ENCODE measurements at regions not wholly inside any gene's neighbourhood (a gene's known extent, or its start where the extent isn't known, plus 50 kb on each side); places are given as distances from the start of the nearest gene placed in this dataset.

DNA sequence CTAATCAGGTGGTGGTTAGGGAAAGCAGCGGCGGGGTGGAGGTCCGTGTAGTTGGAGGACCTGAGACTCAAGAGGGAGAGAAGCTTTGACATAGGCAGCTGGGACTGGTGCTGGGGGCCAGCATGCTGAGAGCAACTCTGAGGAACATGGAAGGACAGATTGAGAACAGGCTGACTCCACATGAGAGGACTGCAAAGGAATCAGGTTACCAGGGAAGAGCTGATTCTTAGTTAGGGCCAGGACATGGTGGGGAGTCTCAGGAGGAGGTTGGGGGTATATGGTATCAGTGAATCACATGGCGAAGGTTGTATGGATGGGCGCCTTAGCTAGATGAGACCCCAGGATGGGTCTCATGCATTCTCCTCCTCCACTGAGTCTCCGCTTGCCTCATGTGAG is 264.0 kb upstream of the BOD1L1 start:
- ATAC-seq (no peak), DNase-seq (ENCODE audit: low spot score) (no peak)

DNA sequence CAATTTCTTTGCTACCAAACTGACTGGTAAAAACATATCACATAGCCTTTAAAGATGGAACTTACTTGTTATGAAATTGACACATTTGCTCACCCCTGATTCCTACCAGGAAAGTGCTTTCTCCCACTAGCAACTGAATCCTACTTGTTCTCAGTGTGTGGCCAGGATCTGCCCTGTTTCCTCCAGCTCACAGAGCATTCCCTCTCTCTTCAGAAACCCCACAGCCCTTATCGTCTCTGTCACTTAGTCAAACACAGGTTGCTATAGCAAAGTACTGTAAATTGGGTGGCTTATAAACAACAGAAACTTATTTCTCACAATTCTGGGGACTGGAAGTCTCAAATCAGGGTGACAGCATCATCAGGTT is 265.2 kb upstream of the BOD1L1 start:
- DNase-seq (ENCODE audit: low spot score) = no peak
- no peak for ATAC-seq

DNA sequence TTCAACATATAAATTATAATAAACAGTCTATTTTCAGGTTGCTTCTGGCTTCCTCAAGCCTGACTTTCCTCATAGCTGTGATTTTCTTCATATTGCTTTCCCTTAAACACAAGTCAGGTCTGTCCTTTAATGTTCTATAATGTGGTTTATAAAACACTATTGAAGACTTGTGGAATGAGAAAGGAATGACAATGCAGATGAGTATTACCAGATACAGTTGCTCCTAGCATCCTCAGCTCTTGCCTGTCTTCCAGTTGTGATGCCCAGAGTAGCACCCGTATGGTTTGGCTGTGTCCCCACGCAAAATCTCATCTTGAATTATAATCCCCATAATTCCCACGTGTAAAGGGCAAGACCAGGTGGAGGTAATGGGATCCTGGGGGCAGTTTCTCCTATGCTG is 265.7 kb upstream of the BOD1L1 start:
- DNase-seq (ENCODE audit: low spot score) (no peak), ATAC-seq (no peak)

DNA sequence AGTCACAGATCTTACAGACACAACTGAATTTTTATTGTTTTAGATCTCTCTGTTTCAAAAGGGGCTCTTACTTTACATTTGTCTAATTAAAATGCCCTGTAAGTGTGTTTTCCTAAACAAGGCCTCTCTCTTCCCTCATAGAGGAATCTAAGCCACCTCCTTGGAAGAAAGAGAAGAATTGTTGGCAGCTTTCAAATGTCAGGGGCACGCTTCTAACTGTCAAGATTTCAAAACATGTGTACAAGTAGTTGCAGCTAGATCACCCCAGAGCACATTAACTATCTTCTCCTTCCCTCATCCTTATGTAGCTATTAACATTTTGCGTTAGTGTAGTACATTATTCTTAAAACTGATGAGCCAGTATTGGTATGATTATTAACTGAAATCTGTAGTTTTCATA is 266.5 kb upstream of the BOD1L1 start:
- DNase-seq (ENCODE audit: low spot score) (no peak), ATAC-seq (no peak)

DNA sequence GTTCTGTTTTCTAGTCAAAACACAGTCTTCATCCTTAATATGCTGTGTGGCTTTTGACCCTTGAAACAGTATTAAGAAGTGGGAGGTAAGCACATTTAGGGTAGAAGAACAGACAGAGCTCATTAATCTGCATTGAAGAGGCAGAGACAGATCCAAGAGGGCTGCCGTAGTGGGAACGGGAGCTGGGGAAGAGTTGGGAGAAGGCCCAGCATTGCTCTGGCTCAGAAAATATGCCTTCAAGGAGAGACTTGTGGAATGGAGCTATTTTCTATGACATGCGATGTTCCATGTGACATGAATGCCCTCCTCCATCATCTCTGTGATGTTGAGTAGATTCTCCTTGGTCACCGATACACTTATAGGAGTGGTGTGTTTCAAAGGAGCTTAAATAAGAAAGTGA is 273.3 kb upstream of the BOD1L1 start:
- no peak for DNase-seq (ENCODE audit: low spot score)
- no peak for ATAC-seq

DNA sequence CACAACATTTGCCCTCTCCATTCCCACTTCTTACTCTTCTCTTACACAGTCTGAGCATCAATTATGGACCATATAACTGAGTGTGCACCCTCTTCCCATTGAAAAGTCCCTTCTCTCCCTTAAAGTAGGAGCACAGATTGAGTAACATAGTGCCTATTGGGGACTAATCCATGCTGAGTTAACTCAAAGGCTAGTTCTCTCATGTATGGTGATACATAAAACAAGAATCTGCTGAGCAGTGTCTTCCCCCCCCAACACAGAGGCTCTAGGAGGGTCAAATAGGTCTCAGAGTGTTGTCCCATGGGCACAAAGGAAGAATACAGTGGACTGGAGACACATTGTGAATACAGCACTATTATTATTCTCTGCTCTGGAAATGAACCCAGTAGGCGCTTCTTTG is 274.6 kb upstream of the BOD1L1 start:
- DNase-seq (ENCODE audit: low spot score) = no peak
- ATAC-seq = no peak

DNA sequence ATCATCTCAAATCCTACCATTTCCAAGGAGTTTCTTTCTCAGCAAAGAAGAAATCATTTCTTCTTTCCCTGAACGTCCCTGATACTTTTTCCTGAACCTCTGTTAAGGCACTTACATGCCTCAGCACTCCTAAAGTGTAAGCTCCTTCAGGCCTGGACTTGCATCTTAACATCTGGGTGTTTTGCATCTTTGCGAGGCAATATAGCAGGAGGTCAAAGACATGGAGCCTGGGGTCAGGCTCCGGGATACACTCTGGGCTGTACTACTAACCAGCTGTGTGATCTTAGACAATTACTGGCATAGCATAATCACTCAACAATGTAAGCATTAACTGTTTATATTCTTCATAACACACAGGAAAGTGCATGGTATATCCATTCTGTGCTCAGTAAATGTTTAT is 275.5 kb upstream of the BOD1L1 start:
- ATAC-seq = no peak
- no peak for DNase-seq (ENCODE audit: low spot score)

DNA sequence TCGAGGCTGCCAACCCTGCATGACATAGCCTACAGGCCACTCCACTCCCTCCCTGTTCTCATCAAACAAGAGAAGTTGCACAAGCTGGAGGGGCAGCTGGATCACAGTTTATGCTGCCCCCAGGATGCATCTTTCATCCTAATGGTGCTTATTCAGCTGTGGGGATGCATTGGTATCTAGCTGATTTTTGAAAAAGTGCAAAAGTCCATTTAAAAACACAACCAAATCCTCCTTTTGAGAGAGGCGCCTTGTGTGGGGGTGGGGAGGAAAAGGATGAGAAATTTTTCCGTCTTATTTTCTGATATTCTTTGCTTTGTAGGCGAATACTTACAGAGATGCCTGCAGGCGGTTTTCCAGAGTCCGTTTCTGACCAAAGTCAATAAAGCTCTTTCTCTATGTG is 276.4 kb upstream of the BOD1L1 start:
- no peak for ATAC-seq
- no peak for DNase-seq (ENCODE audit: low spot score)

DNA sequence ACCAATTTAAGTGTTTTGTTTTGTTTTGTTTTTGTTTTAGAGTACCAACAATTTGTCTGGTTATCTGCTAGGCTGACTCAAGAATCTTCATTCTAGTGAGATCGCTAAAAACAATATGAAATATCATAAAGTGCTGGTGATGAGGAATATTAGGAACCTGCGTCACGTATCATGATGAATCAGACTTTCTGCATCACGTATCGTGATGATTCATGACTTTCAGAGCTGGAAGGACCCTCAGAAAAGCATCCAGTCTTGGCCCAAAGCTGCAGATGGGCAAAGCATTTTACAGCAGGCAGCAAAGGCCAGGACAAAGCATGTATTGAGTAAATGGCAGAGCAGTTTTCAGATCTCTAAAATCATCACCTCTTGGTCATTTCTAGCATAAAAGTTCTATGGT is 278.0 kb upstream of the BOD1L1 start:
- ATAC-seq = no peak
- DNase-seq (ENCODE audit: low spot score) = no peak

DNA sequence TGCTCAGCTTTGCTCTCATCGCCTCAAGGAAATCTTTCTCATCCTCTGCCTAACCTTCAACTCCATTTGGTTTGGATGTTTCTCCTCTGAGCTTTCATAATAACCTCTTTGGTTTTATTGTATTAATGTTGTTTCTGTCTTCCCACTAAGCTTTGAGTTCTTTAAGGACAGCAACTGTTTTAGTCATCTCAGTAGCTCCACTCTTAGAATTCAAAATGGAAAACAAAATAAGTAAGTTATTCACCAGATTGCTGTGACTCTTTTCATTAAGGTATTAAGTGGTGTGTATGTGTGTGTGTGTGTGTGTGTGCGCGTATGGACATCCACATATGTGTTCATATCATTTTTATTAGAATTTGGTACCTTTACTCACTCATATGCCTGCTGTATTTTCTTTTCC is 279.2 kb upstream of the BOD1L1 start:
- DNase-seq (ENCODE audit: low spot score) = no peak
- no peak for ATAC-seq

DNA sequence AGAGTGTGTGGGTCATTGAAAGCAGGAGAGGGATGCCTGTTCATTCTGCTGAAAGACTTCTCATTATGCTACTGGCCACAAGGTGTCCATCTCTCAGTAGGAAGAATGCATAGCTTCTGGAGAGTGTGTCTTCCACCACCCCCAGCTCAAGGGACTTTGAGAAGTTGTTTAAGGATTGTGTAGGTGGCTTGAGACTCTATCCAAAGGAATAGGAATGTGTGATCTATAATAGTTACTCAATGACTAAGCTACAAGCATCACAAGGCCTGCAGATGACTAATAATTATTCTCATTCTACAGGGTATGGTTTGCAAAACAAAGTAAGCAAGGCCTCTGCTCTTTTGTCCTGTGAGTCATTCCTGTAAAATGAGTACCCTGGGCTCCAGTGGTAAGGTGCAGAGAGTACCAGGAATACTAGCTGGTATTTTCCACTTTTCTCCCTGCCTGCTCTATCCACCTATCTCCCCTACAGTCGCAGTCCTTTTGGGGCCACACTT is 279.8 kb upstream of the BOD1L1 start:
- no peak for DNase-seq (ENCODE audit: low spot score)
- ATAC-seq = no peak

DNA sequence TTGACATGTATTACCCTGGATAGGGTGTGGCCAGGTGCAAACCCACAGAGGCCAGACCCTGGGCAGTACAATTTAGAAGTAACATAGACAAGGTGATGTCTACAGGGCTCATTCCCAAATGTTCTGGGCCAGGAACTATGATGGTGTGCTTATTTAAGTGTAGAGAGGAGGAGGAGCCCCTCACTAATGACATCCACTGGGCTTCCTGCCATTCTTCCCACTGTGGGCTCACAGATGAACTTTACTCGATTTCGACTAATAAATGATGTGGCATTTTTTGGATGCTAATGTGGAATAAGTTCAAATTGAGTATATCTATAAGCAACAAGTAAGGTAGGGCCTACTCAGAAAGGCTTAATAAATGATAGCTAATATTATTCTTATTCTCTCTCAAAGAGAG is 280.9 kb upstream of the BOD1L1 start:
- DNase-seq (ENCODE audit: low spot score) = no peak
- no peak for ATAC-seq

DNA sequence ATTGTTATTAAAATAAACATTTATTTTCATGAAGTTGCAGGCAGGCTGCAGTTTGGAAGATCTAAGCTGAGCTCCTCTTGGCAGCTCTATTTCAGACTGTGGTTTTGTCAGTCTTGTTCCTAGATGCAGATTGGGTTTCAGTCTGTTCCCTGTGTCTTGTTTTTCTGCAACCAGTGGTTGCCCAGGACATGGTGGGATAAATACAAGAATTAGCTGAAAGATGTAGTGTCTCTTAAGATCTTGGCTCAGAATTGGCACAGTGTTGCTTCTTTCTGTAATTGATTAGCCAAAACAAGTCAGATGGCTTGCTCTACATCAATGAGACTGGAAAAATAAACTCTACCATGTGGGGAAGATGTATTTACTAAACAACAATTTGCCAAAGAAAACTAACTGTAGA is 283.0 kb upstream of the BOD1L1 start:
- ATAC-seq = no peak
- DNase-seq (ENCODE audit: low spot score) = no peak

DNA sequence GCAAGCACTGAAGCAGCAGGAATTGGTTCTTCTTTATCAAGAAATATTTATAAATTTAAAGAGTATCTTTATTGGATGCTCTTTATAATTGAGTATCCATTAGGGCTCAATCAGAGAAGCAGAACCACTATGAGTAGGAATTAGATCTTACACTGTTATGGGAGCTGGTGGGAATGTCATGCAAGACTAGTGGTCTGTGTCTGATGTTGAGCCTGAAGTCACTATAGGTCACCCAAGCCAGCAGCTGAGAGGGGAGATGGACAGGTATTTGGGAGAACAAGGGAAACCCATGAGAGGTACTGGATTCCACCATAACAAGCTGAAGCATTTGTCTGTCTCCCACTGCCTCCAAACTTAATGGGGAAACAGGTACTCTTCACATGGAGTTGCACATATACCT is 283.7 kb upstream of the BOD1L1 start:
- ATAC-seq (no peak), DNase-seq (ENCODE audit: low spot score) (no peak)

DNA sequence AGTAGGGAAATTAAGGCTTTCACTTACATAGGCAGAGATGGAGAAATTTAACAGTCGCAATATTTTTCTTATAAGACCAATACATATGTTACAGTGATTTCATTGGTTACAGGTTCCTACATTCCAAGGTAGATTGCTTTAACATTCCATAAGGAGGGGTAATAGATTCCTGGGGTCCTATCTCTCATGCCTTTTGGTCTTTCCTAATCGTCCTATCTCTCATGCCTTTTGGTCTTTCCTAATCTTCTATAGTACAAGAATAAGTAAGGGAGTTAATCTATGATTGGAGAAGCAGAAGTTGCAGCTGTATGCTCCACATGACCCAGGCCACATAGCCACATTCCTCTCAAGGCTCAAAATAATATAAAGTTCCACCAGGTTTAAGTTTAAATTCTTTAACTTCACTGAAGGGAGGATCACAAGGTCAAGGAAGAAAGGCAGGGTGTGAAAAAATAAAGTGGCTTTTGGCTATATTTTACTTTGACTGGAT is 285.0 kb upstream of the BOD1L1 start:
- DNase-seq (ENCODE audit: low spot score) = no peak
- ATAC-seq = no peak

DNA sequence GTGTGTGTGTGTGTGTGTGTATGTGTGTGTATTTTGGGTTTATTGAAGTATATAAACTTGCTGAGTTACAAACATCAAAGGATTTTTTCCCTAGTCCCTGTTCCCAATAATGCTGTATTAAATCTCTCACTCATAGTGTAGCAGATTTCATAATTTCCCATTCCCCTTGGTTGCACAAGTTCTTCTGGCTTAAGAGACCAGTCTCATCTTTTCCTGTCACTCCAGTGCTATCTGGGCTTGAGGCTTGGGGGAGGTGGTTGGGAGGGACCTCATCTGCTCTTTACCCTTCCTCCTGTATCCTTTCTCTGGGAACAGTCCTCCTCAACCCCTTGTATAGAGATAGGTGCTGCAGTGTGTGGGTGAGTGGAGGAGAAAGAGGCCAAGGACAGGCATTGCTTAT is 285.4 kb upstream of the BOD1L1 start:
- ATAC-seq (no peak), DNase-seq (ENCODE audit: low spot score) (no peak)

DNA sequence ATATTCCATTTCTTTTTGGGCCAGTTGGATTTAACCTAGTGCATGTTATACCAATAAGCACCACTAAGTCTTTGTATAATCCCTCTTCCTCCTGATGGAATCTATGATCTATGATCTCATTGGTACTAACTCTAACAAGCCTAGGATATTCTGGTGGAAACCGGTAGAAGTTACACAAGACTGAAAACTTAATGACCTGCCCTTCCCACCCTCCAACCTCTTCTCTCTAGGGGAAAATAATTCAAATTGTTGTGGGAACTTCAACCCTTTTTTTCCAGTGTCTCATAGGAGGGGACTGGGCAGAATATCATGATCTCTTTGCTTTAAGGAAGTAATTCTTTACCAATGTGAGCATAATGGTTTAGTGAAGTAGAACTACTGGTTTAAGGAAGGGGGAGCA is 289.5 kb upstream of the BOD1L1 start:
- ATAC-seq = no peak
- DNase-seq (ENCODE audit: low spot score) = no peak

DNA sequence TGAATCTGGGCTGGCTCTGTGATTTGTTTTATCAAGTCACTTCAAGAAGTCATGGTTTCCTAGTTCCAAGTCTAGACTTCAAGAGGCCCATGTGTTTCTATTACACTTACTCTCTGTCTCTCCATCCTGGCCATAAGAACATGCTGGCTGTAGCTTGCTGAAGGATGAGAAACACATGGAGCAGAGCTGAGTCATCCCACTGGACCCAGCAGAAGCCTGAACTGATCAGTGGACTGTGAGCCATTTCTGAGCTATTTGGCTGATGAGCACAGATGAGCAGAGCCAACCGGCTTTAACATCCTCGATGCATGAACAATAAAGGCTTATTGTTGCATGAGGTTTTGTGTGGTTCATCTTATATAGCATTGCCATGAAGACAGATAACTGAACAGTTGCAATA is 290.6 kb upstream of the BOD1L1 start:
- DNase-seq (ENCODE audit: low spot score) (no peak), ATAC-seq (no peak)

DNA sequence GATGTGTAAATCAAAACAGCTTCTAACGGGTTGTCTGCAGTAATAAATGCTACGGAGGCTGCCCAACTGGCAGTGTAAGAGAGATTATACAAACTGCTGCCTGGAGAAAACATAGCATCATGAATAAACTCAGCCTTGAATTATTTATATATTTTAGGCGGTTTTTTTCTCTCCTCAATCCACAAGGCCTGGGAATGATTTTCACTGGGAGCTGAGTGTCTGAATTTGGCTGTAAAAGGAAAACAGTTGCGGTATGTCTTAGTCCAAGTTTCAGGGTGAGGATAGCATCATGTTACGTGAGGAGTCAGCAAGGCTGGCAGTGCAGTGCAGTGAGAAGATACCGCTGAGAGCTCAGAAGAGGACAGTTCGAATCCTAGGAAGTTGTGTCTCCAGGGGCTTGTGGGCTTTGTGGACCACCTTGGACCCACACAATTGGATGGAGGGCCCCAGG is 291.5 kb upstream of the BOD1L1 start:
- DNase-seq (ENCODE audit: low spot score) (no peak), ATAC-seq (no peak)

DNA sequence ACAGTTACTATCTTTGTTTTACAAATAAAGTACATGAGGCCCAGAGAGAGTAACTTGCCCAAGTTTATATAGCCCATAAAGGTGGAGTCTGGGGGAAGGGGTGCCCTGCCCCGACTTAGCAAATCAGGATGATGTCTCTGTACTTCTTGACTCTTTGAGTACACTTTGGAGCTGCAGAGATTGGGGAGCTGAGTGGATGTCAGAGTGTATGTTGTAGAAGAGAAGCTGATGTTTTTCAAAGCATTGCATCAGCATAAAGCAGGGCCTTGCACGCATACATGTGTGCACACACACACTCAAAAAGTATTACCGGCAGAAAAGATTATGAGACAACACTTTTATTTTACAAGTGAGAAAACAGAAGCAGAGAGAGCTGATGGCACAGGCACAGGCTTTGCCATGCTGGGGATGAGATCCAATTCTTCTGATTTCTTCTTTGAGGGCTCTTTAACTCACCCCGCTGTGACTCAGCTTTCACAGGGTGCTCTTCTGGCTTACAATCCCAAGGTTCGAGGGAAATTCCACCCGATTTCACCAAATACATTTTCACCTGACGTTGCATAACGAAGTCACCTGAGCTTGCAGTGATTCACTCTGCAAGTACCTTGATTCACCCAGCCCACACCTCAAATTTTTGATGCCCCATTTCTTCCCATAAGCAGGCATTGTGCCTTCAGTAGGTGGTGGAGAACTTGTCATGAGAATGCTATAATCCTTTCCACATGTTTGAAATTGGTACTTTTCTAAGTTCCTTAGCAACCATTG is 292.8 kb upstream of the BOD1L1 start:
- no peak for ATAC-seq
- DNase-seq (ENCODE audit: low spot score) = no peak

DNA sequence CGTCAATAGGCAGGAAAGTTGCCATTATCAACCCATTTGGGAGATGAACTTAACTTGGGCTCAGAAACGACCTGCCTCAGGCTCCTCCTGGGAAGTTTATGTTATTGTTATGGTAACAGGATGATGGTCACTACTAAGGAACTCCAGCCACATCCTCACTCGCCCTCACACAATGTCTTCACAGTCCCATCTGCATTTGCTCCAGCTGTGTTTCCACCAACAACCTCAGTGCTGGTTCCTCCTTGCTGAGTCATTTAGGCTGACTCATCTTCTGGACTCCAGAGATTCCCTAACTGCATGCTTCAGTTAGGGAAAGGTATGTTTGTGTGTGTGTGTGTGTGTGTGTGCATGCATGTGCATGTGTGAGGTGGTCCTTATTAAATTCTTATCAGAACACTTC is 293.4 kb upstream of the BOD1L1 start:
- no peak for DNase-seq (ENCODE audit: low spot score)
- ATAC-seq = no peak

DNA sequence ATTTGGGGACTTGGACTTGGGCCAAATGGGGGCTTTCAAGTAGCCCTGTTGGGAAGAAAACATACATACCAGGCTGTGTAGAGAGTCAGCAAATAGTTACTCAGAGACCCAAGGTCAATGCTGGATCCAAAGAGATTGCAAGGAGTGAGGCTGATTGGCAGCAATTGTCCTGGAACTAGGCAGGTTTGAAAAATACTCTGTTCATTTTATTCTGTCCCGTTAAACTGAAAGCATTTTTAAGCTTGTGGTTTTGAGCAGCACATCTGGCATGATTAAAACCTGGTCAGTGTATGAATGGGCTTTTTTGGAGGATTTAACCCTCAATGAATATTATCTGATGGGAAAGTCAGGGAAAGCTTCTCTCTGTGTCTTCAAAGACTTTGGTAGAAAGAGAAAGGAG is 294.3 kb upstream of the BOD1L1 start:
- DNase-seq (ENCODE audit: low spot score) = no peak
- ATAC-seq = no peak

DNA sequence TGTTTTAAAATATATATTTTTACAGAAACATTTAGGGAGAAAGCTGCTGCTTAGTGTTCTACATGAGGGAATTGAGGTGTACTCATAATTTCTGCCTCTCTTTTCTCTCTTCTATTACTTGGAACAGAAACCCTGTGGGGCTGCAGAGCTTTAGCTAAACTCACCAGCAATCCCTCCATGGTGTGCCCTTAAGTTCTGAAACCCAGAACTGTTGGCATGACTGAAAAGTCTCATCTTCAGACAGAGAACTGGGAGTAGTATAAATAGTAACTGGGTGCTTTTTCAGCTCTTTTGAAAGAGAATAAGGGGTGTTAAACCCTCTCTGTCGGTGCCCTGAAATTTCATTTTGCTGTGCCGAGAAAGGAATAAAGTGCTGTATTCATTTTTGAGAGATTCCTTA is 294.9 kb upstream of the BOD1L1 start:
- ATAC-seq (no peak), DNase-seq (ENCODE audit: low spot score) (no peak)
